Activated T-cell treated with anti-CD3 and anti-CD28 coated beads, Interleukin-2, amount 50 U/mL, for 4 hours (primary cell): ENCODE measurements at regions not wholly inside any gene's neighbourhood (a gene's known extent, or its start where the extent isn't known, plus 50 kb on each side); places are given as distances from the start of the nearest gene placed in this dataset.

Experiments
- ATAC-seq, 2 donors: fragments of 200-7000 bp; cut with Tn5 transposase; one replicate each; pipeline ENCODE4 v1.10.0; 2021
- DNase-seq: peaks from one replicate; pipeline ENCODE4 v3.0.0-alpha.2; 2020
- H3K27me3 Mint-ChIP-seq: one replicate; pipeline ENCODE4 v1.8.0; 2021; ENCODE audit warnings: low read depth, mixed read lengths
- H3K36me3 Mint-ChIP-seq: one replicate; pipeline ENCODE4 v1.8.0; 2022; ENCODE audit warnings: mixed read lengths; ENCODE audit not compliant: insufficient read depth
- H3K4me1 Mint-ChIP-seq: one replicate; pipeline ENCODE4 v1.8.0; 2021; ENCODE audit warnings: low read depth, mixed read lengths
- H3K4me3 Mint-ChIP-seq: one replicate; pipeline ENCODE4 v1.8.0; 2021; ENCODE audit warnings: mild to moderate bottlenecking, moderate library complexity, mixed read lengths
- H3K9me3 Mint-ChIP-seq: one replicate; pipeline ENCODE4 v1.8.0; 2021; ENCODE audit warnings: mixed read lengths

GRCh38 chr9:86843206-86843605 is 104.1 kb downstream of the GAS1 start:
- H3K27me3 Mint-ChIP-seq: no peaks in the 10 kb centered on the region
- ATAC-seq (no peak), DNase-seq (no peak)
- H3K36me3 Mint-ChIP-seq: no peaks in the 10 kb centered on the region
- no peaks in the 10 kb centered on the region for H3K9me3 Mint-ChIP-seq
- H3K4me1 Mint-ChIP-seq: no peaks in the 10 kb centered on the region
- H3K4me3 Mint-ChIP-seq: no peak overlapping the region

GRCh38 chr9:86842573-86842972 is 104.7 kb downstream of the GAS1 start:
- no peak for DNase-seq
- Mint-ChIP-seq H3K4me3 (no peak overlapping the region), H3K36me3 (no peaks in the 10 kb centered on the region), H3K27me3 (no peaks in the 10 kb centered on the region), H3K4me1 (no peaks in the 10 kb centered on the region), H3K9me3 (no peaks in the 10 kb centered on the region)
- ATAC-seq: no peak

GRCh38 chr9:86839522-86839921 is 107.8 kb downstream of the GAS1 start:
- Mint-ChIP-seq H3K4me3 (no peak overlapping the region), H3K36me3 (no peaks in the 10 kb centered on the region), H3K9me3 (no peaks in the 10 kb centered on the region), H3K27me3 (no peaks in the 10 kb centered on the region), H3K4me1 (no peaks in the 10 kb centered on the region)
- DNase-seq: no peak
- no peak for ATAC-seq

- Mint-ChIP-seq H3K27me3 (peaks cover 2% of the 10 kb centered on the region), H3K9me3 (no peaks in the 10 kb centered on the region), H3K36me3 (no peaks in the 10 kb centered on the region), H3K4me1 (no peaks in the 10 kb centered on the region), H3K4me3 (no peak overlapping the region)
- DNase-seq (no peak), ATAC-seq (no peak)
Observed at GRCh38 chr9:86838519-86839497, 108.5 kb downstream of the GAS1 start.

GRCh38 chr9:86837345-86837744 is 110.0 kb downstream of the GAS1 start:
- no peak overlapping the region for H3K4me3 Mint-ChIP-seq
- no peaks in the 10 kb centered on the region for H3K36me3 Mint-ChIP-seq
- no peaks in the 10 kb centered on the region for H3K4me1 Mint-ChIP-seq
- ATAC-seq (no peak), DNase-seq (no peak)
- no peaks in the 10 kb centered on the region for H3K9me3 Mint-ChIP-seq
- peaks cover 2% of the 10 kb centered on the region for H3K27me3 Mint-ChIP-seq

- no peak overlapping the region for H3K4me3 Mint-ChIP-seq
- no peak for ATAC-seq
- no peaks in the 10 kb centered on the region for H3K4me1 Mint-ChIP-seq
- DNase-seq: no peak
- H3K27me3 Mint-ChIP-seq: peaks cover 2% of the 10 kb centered on the region
- no peaks in the 10 kb centered on the region for H3K36me3 Mint-ChIP-seq
- H3K9me3 Mint-ChIP-seq: no peaks in the 10 kb centered on the region
Observed at GRCh38 chr9:86836797-86837196, 110.5 kb downstream of the GAS1 start.

GRCh38 chr9:86836266-86836665 is 111.0 kb downstream of the GAS1 start:
- ATAC-seq: no peak
- Mint-ChIP-seq H3K36me3 (no peaks in the 10 kb centered on the region), H3K4me1 (no peaks in the 10 kb centered on the region), H3K27me3 (peaks cover 2% of the 10 kb centered on the region), H3K9me3 (no peaks in the 10 kb centered on the region), H3K4me3 (no peak overlapping the region)
- no peak for DNase-seq

GRCh38 chr9:86830356-86830755 is 117.0 kb downstream of the GAS1 start:
- DNase-seq (no peak), ATAC-seq (no peak)
- peaks cover 2% of the 10 kb centered on the region for H3K27me3 Mint-ChIP-seq
- H3K4me3 Mint-ChIP-seq: no peak overlapping the region
- H3K9me3 Mint-ChIP-seq: no peaks in the 10 kb centered on the region
- H3K4me1 Mint-ChIP-seq: no peaks in the 10 kb centered on the region
- no peaks in the 10 kb centered on the region for H3K36me3 Mint-ChIP-seq

GRCh38 chr9:86829496-86830046 is 117.7 kb downstream of the GAS1 start:
- DNase-seq: no peak
- no peaks in the 10 kb centered on the region for H3K4me1 Mint-ChIP-seq
- H3K27me3 Mint-ChIP-seq: peaks cover 2% of the 10 kb centered on the region
- no peak overlapping the region for H3K4me3 Mint-ChIP-seq
- no peaks in the 10 kb centered on the region for H3K36me3 Mint-ChIP-seq
- no peak for ATAC-seq
- H3K9me3 Mint-ChIP-seq: peaks cover 4% of the 10 kb centered on the region

- Mint-ChIP-seq H3K4me3 (no peak overlapping the region), H3K27me3 (no peaks in the 10 kb centered on the region), H3K36me3 (no peaks in the 10 kb centered on the region), H3K4me1 (no peaks in the 10 kb centered on the region), H3K9me3 (peaks cover 4% of the 10 kb centered on the region)
- no peak for DNase-seq
- no peak for ATAC-seq
Observed at GRCh38 chr9:86828631-86829030, 118.7 kb downstream of the GAS1 start.

GRCh38 chr9:86827893-86828292 is 119.4 kb downstream of the GAS1 start:
- H3K4me1 Mint-ChIP-seq: no peaks in the 10 kb centered on the region
- DNase-seq: no peak

GRCh38 chr9:86825299-86825698 is 122.0 kb downstream of the GAS1 start:
- Mint-ChIP-seq H3K4me1 (no peaks in the 10 kb centered on the region), H3K9me3 (peaks cover 4% of the 10 kb centered on the region), H3K27me3 (no peaks in the 10 kb centered on the region), H3K36me3 (no peaks in the 10 kb centered on the region), H3K4me3 (no peak overlapping the region)
- no peak for DNase-seq
- ATAC-seq: no peak

More at GRCh38 chr9:86827893-86828292, 119.4 kb downstream of the GAS1 start:
- Mint-ChIP-seq H3K9me3 (peaks cover 4% of the 10 kb centered on the region), H3K4me3 (no peak overlapping the region), H3K36me3 (no peaks in the 10 kb centered on the region), H3K27me3 (no peaks in the 10 kb centered on the region)
- no peak for ATAC-seq

- no peak for DNase-seq
- Mint-ChIP-seq H3K4me3 (no peak overlapping the region), H3K9me3 (peaks cover 4% of the 10 kb centered on the region), H3K4me1 (no peaks in the 10 kb centered on the region), H3K27me3 (no peaks in the 10 kb centered on the region), H3K36me3 (no peaks in the 10 kb centered on the region)
- no peak for ATAC-seq
Observed at GRCh38 chr9:86822006-86822801, 125.1 kb downstream of the GAS1 start.

GRCh38 chr9:86821006-86821845 is 126.1 kb downstream of the GAS1 start:
- Mint-ChIP-seq H3K9me3 (peaks cover 4% of the 10 kb centered on the region), H3K36me3 (no peaks in the 10 kb centered on the region), H3K4me1 (no peaks in the 10 kb centered on the region), H3K27me3 (no peaks in the 10 kb centered on the region), H3K4me3 (no peak overlapping the region)
- no peak for DNase-seq
- no peak for ATAC-seq
